GM12891 (cell line): ENCODE measurements at regions not wholly inside any gene's neighbourhood (a gene's known extent, or its start where the extent isn't known, plus 50 kb on each side); places are given as distances from the start of the nearest gene placed in this dataset.

Source experiments
- DNase-seq: peaks from one replicate; pipeline ENCODE4 v3.0.0; 2011; ENCODE audit warnings: low spot score; ENCODE audit not compliant: insufficient read length
- FAIRE-seq: peaks from 2 replicates; lab custom pipeline; 2011; peaks lifted over from hg19 to GRCh38; lab: Jason Lieb, UNC
- PAX5 ChIP-seq: IDR thresholded peaks from 2 replicates; pipeline ENCODE4 v1.6.1; 2011; ENCODE audit warnings: low read length, moderate library complexity, mild to moderate bottlenecking; ENCODE audit not compliant: insufficient read depth, severe bottlenecking
- POLR2A ChIP-seq: IDR thresholded peaks from 2 replicates; pipeline ENCODE4 v1.6.1; 2011; ENCODE audit warnings: low read depth, low read length, control low read depth
- POLR2AphosphoS5 ChIP-seq: IDR thresholded peaks from 2 replicates; pipeline ENCODE4 v1.6.1; 2011; ENCODE audit warnings: low read depth, low read length, control low read depth
- POU2F2 ChIP-seq: IDR thresholded peaks from 2 replicates; pipeline ENCODE4 v1.6.1; 2011; ENCODE audit warnings: low read depth, mild to moderate bottlenecking, control low read depth, low read length, moderate library complexity
- SPI1 ChIP-seq: IDR thresholded peaks from 2 replicates; pipeline ENCODE4 v1.6.1; 2011; ENCODE audit warnings: low read depth, low read length, control low read depth
- TAF1 ChIP-seq: IDR thresholded peaks from 2 replicates; pipeline ENCODE4 v1.6.1; 2011; ENCODE audit warnings: low read depth, low read length, control low read depth

- TF ChIP-seq PAX5 (no peak), POLR2A (no peak), POLR2AphosphoS5 (no peak), TAF1 (no peak), SPI1 (no peak), POU2F2 (no peak)
- DNase-seq: no peak
- no peak for FAIRE-seq
These were observed 83.5 kb downstream of the SHOX start for GRCh38 chrX:714131-714530.
